Colonic mucosa (tissue), 4 donors: ENCODE measurements at regions not wholly inside any gene's neighbourhood (a gene's known extent, or its start where the extent isn't known, plus 50 kb on each side); places are given as distances from the start of the nearest gene placed in this dataset.

Experiments used
- DNase-seq: peaks from one replicate; pipeline ENCODE4 v3.0.0-alpha.2; 2020
- H3K27ac ChIP-seq: fragments of 200-600 bp; one replicate; pipeline ENCODE4 v1.8.0; 2021
- H3K27me3 ChIP-seq: fragments of 200-600 bp; one replicate; pipeline ENCODE4 v1.8.0; 2021
- H3K36me3 ChIP-seq: fragments of 200-600 bp; one replicate; pipeline ENCODE4 v1.8.0; 2021
- H3K4me1 ChIP-seq: fragments of 200-600 bp; one replicate; pipeline ENCODE4 v1.8.0; 2021; ENCODE audit warnings: mild to moderate bottlenecking
- H3K4me3 ChIP-seq: fragments of 200-600 bp; one replicate; pipeline ENCODE4 v1.8.0; 2021
- H3K9ac ChIP-seq, 2 donors: one replicate each; pipeline ENCODE4 v1.7.0; 2013; ENCODE audit warnings: control low read depth in 2 of 2, low read depth in 2 of 2, low read length in 2 of 2
- H3K9me3 ChIP-seq: fragments of 200-600 bp; one replicate; pipeline ENCODE4 v1.8.0; 2021
- intact Hi-C: fragments of 100-400 bp; cut with DNase I; formaldehyde crosslinking; loops from one replicate; pipeline ENCODE4 v1.14.1; 2022
- TF ChIP-seq, protein P1 (sequence below): fragments of 200-600 bp; IDR thresholded peaks from one replicate; pipeline ENCODE4 v1.8.0; 2022; ENCODE audit warnings: antibody characterized with exemption, mild to moderate bottlenecking
- donor health status: healthy.
- donor health status: DM: no; HTN: no; CAD: no.
- donor health status: DM: no; HTN: no; CAD: no.

DNA sequence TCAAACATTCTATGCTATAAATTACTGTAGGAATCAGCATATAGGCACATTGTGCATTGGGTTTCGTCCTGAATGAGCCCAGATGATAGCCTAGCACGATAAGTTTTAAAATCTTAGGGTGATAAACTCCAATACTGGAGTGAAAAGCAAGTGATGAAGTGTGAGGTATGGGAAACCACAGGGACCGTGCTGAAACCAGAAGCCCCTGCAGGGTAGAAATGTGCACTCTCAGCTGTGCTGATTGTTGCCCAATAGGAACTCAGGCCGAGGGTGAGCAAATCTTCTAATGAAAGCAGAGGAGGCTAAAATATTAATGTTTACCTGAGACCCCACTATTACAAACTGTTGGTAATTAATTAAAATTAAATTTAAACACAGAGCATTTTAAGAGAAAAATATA lies 1486.6 kb downstream of the AACS start:
- TF ChIP-seq, protein P1, sequence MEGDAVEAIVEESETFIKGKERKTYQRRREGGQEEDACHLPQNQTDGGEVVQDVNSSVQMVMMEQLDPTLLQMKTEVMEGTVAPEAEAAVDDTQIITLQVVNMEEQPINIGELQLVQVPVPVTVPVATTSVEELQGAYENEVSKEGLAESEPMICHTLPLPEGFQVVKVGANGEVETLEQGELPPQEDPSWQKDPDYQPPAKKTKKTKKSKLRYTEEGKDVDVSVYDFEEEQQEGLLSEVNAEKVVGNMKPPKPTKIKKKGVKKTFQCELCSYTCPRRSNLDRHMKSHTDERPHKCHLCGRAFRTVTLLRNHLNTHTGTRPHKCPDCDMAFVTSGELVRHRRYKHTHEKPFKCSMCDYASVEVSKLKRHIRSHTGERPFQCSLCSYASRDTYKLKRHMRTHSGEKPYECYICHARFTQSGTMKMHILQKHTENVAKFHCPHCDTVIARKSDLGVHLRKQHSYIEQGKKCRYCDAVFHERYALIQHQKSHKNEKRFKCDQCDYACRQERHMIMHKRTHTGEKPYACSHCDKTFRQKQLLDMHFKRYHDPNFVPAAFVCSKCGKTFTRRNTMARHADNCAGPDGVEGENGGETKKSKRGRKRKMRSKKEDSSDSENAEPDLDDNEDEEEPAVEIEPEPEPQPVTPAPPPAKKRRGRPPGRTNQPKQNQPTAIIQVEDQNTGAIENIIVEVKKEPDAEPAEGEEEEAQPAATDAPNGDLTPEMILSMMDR = no peak
- no peaks in the 10 kb centered on the region for H3K9me3 ChIP-seq

GRCh38 chr12:126554625-126555024 lies 1489.4 kb downstream of the AACS start:
- H3K36me3 ChIP-seq = no peaks in the 10 kb centered on the region
- intact Hi-C loops = no loop called here
- H3K9ac ChIP-seq = no peak overlapping the region
- no peak overlapping the region for H3K4me3 ChIP-seq
- H3K4me1 ChIP-seq = no peaks in the 10 kb centered on the region
- no peaks in the 10 kb centered on the region for H3K27me3 ChIP-seq
- TF ChIP-seq, protein P1 = no peak
- H3K9me3 ChIP-seq = no peaks in the 10 kb centered on the region
- DNase-seq = no peak
- no peak overlapping the region for H3K27ac ChIP-seq

More for the DNA sequence above, 1486.6 kb downstream of the AACS start:
- intact Hi-C loops = no loop called here
- no peaks in the 10 kb centered on the region for H3K27me3 ChIP-seq
- no peak overlapping the region for H3K27ac ChIP-seq
- H3K4me3 ChIP-seq = no peak overlapping the region
- H3K9ac ChIP-seq = no peak overlapping the region
- no peaks in the 10 kb centered on the region for H3K4me1 ChIP-seq
- H3K36me3 ChIP-seq = no peaks in the 10 kb centered on the region
- DNase-seq = no peak

GRCh38 chr12:126557659-126558058 lies 1492.4 kb downstream of the AACS start:
- no peaks in the 10 kb centered on the region for H3K27me3 ChIP-seq
- H3K9ac ChIP-seq = no peak overlapping the region
- H3K27ac ChIP-seq = no peak overlapping the region
- no peaks in the 10 kb centered on the region for H3K36me3 ChIP-seq
- no peak for DNase-seq
- TF ChIP-seq, protein P1 = no peak
- intact Hi-C loops = no loop called here
- no peaks in the 10 kb centered on the region for H3K9me3 ChIP-seq
- no peak overlapping the region for H3K4me3 ChIP-seq
- H3K4me1 ChIP-seq = no peaks in the 10 kb centered on the region

DNA sequence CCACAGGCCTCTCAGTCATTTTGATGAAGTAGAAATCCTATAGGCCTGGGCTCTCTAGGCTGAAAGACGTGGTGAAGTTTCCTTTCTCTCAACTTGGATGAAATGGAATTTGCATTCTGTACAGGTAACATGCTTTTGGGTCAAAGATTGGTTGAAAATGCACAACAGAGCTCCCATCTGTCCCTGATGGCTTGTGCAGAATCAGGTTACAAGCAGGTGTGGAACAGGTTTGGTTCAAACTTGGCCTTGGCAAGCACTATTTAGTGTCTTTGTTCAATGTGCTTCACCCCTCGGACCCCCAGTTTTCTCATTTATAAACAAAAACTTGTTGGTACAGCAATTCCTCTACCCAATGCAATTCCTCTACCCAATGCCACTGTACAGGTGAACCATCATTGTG lies 1493.0 kb downstream of the AACS start:
- H3K4me1 ChIP-seq = no peaks in the 10 kb centered on the region
- H3K27me3 ChIP-seq = no peaks in the 10 kb centered on the region
- H3K27ac ChIP-seq = no peak overlapping the region
- no peak overlapping the region for H3K9ac ChIP-seq
- H3K9me3 ChIP-seq = no peaks in the 10 kb centered on the region
- TF ChIP-seq, protein P1 = no peak
- DNase-seq = no peak
- intact Hi-C loops = no loop called here
- H3K4me3 ChIP-seq = no peak overlapping the region
- H3K36me3 ChIP-seq = no peaks in the 10 kb centered on the region

GRCh38 chr12:126558810-126559209 lies 1493.6 kb downstream of the AACS start:
- intact Hi-C loops = no loop called here
- H3K27ac ChIP-seq = no peak overlapping the region
- H3K36me3 ChIP-seq = no peaks in the 10 kb centered on the region
- TF ChIP-seq, protein P1 = no peak
- H3K9ac ChIP-seq = no peak overlapping the region
- H3K9me3 ChIP-seq = no peaks in the 10 kb centered on the region
- H3K4me3 ChIP-seq = no peak overlapping the region
- no peaks in the 10 kb centered on the region for H3K27me3 ChIP-seq
- DNase-seq = no peak
- no peaks in the 10 kb centered on the region for H3K4me1 ChIP-seq

GRCh38 chr12:126567016-126567415 lies 1501.8 kb downstream of the AACS start:
- H3K9ac ChIP-seq = no peak overlapping the region
- intact Hi-C loops = no loop called here
- no peaks in the 10 kb centered on the region for H3K27me3 ChIP-seq
- TF ChIP-seq, protein P1 = no peak
- H3K9me3 ChIP-seq = no peaks in the 10 kb centered on the region
- DNase-seq = no peak
- H3K4me1 ChIP-seq = no peaks in the 10 kb centered on the region
- no peak overlapping the region for H3K4me3 ChIP-seq
- no peak overlapping the region for H3K27ac ChIP-seq
- H3K36me3 ChIP-seq = no peaks in the 10 kb centered on the region
